SH-SY5Y (cell line): ENCODE measurements at regions not wholly inside any gene's neighbourhood (a gene's known extent, or its start where the extent isn't known, plus 50 kb on each side); places are given as distances from the start of the nearest gene placed in this dataset.

Experiments used
- GATA2 ChIP-seq: IDR thresholded peaks from 2 replicates; pipeline ENCODE4 v1.6.1; 2011; ENCODE audit warnings: mild to moderate bottlenecking, low read depth, low read length
- GATA3 ChIP-seq: IDR thresholded peaks from 2 replicates; pipeline ENCODE4 v1.6.1; 2011; ENCODE audit warnings: low read depth, mild to moderate bottlenecking, low read length, moderate library complexity

DNA sequence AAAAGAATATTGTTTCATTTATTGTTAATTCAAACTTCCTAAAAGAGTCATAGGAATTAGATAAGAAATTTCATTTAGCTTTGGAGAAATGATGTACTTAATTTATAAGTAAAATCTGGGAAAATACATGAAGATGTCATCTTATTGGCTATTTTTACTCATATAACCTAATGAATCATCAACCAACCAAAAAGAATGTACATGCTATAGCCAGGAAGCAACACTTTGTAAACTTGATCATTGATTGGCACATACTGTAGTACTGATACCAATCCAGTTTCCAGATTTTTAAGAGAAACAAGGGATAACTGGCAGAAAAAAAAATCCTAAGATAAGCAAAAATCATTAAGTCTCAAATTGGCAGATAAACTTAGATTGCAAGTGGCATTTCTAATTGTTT is 207.9 kb upstream of the CDIN1 start:
- no peak for TF ChIP-seq GATA2
- TF ChIP-seq GATA3: no peak
